IMR-90 (cell line): ENCODE measurements at regions not wholly inside any gene's neighbourhood (a gene's known extent, or its start where the extent isn't known, plus 50 kb on each side); places are given as distances from the start of the nearest gene placed in this dataset.

ENCODE experiments used
- ATAC-seq: fragments of 200-7000 bp; cut with Tn5 transposase; 2 replicates; pipeline ENCODE4 v1.9.1; 2020; ENCODE audit warnings: low read depth, mild to moderate bottlenecking, moderate library complexity
- BruUV-seq: library from RNA; stranded (reverse); fragments of 400-500 nt; replicated peaks from 2 replicates; lab custom pipeline; 2021; lab: Mats Ljungman, UMichigan
- CTCF ChIA-PET: fragments of 300-600 bp; formaldehyde crosslinking; extraction: SDS; loops from one replicate; lab custom pipeline; 2021; ENCODE audit warnings: antibody characterized with exemption; lab: Yijun Ruan, JAX
- POLR2A ChIA-PET: fragments of 300-600 bp; sonication (Branson Sonifier 250); formaldehyde crosslinking; loops from one replicate; lab custom pipeline; 2022; ENCODE audit warnings: antibody characterized with exemption; ENCODE audit not compliant: unreplicated experiment; lab: Charles Lee
- DNase-seq: peaks from one replicate; pipeline ENCODE4 v3.0.0; 2013
- H2AFZ ChIP-seq: replicated peaks from 2 replicates; pipeline ENCODE3; 2013; ENCODE audit warnings: low read length, mild to moderate bottlenecking; ENCODE audit not compliant: poor library complexity
- H2AK5ac ChIP-seq: 2 replicates; pipeline ENCODE4 v1.6.1; 2013; ENCODE audit warnings: low read depth, low read length, inconsistent platforms
- H2AK9ac ChIP-seq: replicated peaks from 2 replicates; pipeline ENCODE3; 2013; ENCODE audit warnings: mild to moderate bottlenecking, low read depth, low read length, moderate library complexity; ENCODE audit not compliant: poor library complexity
- H2BK120ac ChIP-seq: 2 replicates; pipeline ENCODE4 v1.6.1; 2013; ENCODE audit warnings: low read depth, low read length, inconsistent platforms
- H2BK15ac ChIP-seq: 3 replicates; pipeline ENCODE4 v1.6.1; 2013; ENCODE audit warnings: low read depth, low read length, inconsistent platforms
- H2BK20ac ChIP-seq: 2 replicates; pipeline ENCODE4 v1.6.1; 2013; ENCODE audit warnings: low read depth, mild to moderate bottlenecking, inconsistent platforms, low read length, moderate library complexity
- H2BK5ac ChIP-seq: 2 replicates; pipeline ENCODE4 v1.6.1; 2013; ENCODE audit warnings: mild to moderate bottlenecking, low read depth, low read length, inconsistent platforms; ENCODE audit not compliant: poor library complexity, severe bottlenecking
- H3K14ac ChIP-seq: replicated peaks from 2 replicates; pipeline ENCODE4 v1.6.1; 2013; ENCODE audit warnings: low read depth, low read length, inconsistent platforms
- H3K18ac ChIP-seq: 2 replicates; pipeline ENCODE4 v1.6.1; 2013; ENCODE audit warnings: low read depth, low read length, control low read depth
- H3K23ac ChIP-seq: 2 replicates; pipeline ENCODE4 v1.6.1; 2013; ENCODE audit warnings: low read depth, low read length, inconsistent platforms
- H3K27ac ChIP-seq: 2 replicates; pipeline ENCODE4 v1.5.1; 2013; ENCODE audit warnings: mild to moderate bottlenecking, control low read depth, low read length; ENCODE audit not compliant: insufficient read depth
- H3K27me3 ChIP-seq: 2 replicates; pipeline ENCODE4 v1.6.1; 2013; ENCODE audit warnings: low read length; ENCODE audit not compliant: control insufficient read depth, insufficient read depth
- H3K36me3 ChIP-seq: 2 replicates; pipeline ENCODE4 v1.6.1; 2013; ENCODE audit warnings: low read length, mixed read lengths; ENCODE audit not compliant: control insufficient read depth, insufficient read depth
- H3K4ac ChIP-seq: 2 replicates; pipeline ENCODE4 v1.6.1; 2013; ENCODE audit warnings: low read depth, low read length, inconsistent platforms
- H3K4me1 ChIP-seq: 2 replicates; pipeline ENCODE4 v1.6.1; 2013; ENCODE audit warnings: low read length, mixed read lengths; ENCODE audit not compliant: control insufficient read depth, insufficient read depth
- H3K4me2 ChIP-seq: 2 replicates; pipeline ENCODE4 v1.6.1; 2013; ENCODE audit warnings: low read depth, mild to moderate bottlenecking, control low read depth, low read length, moderate library complexity
- H3K4me3 ChIP-seq: 2 replicates; pipeline ENCODE4 v1.5.1; 2013; ENCODE audit warnings: low read depth, mild to moderate bottlenecking, control low read depth, low read length, moderate library complexity; ENCODE audit not compliant: insufficient read depth
- H3K56ac ChIP-seq: 2 replicates; pipeline ENCODE4 v1.6.1; 2013; ENCODE audit warnings: low read length, inconsistent platforms; ENCODE audit not compliant: insufficient read depth; ENCODE audit errors: extremely low read depth
- H3K79me1 ChIP-seq, 2 experiments: 2 replicates each; pipeline ENCODE4 v1.6.1; 2013; ENCODE audit warnings: low read length in 2 of 2, inconsistent platforms in 1 of 2, low read depth in 1 of 2
- H3K9ac ChIP-seq: 2 replicates; pipeline ENCODE4 v1.6.1; 2013; ENCODE audit warnings: low read depth, low read length, control low read depth
- H3K9me1 ChIP-seq: 2 replicates; pipeline ENCODE4 v1.6.1; 2013; ENCODE audit warnings: low read length, inconsistent platforms; ENCODE audit not compliant: insufficient read depth
- H3K9me3 ChIP-seq: 2 replicates; pipeline ENCODE4 v1.6.1; 2013; ENCODE audit warnings: low read length; ENCODE audit not compliant: control insufficient read depth, insufficient read depth
- H4K20me1 ChIP-seq: 2 replicates; pipeline ENCODE4 v1.6.1; 2013; ENCODE audit warnings: low read length, inconsistent platforms; ENCODE audit not compliant: insufficient read depth
- H4K5ac ChIP-seq: 2 replicates; pipeline ENCODE4 v1.6.1; 2013; ENCODE audit warnings: mild to moderate bottlenecking, low read depth, low read length, control low read depth
- H4K8ac ChIP-seq, 2 experiments: 2 replicates each; pipeline ENCODE4 v1.6.1; 2013; ENCODE audit warnings: low read depth in 2 of 2, low read length in 2 of 2, control low read depth in 1 of 2, inconsistent platforms in 1 of 2
- H4K91ac ChIP-seq: 2 replicates; pipeline ENCODE4 v1.6.1; 2013; ENCODE audit warnings: low read depth, low read length, inconsistent platforms; ENCODE audit not compliant: insufficient read depth
- NFE2L2 ChIP-seq: fragments of 150-350 bp; IDR thresholded peaks from 2 replicates; pipeline ENCODE4 v1.6.1; 2016; ENCODE audit warnings: low read depth, mild to moderate bottlenecking, low read length
- SMC3 ChIP-seq: fragments of 150-350 bp; IDR thresholded peaks from 2 replicates; pipeline ENCODE4 v1.6.1; 2016; ENCODE audit warnings: low read depth, mild to moderate bottlenecking, antibody characterized with exemption, low read length, moderate library complexity
- USF2 ChIP-seq: fragments of 150-350 bp; IDR thresholded peaks from 2 replicates; pipeline ENCODE4 v1.6.1; 2017; ENCODE audit warnings: mild to moderate bottlenecking, antibody characterized with exemption, low read length, low read depth
- WGBS, 2 experiments: methylation state at CpG; one replicate each; pipeline versions ENCODE4 v1.1.5 to v1.1.7; 2013; ENCODE audit warnings: missing lambda C conversion rate in 2 of 2; ENCODE audit not compliant: insufficient read length in 1 of 2; ENCODE audit errors: extremely low coverage in 2 of 2; 5-methylcytosine and 5-hydroxymethylcytosine counted together
- dilution Hi-C: fragments of 300-500 bp; cut with HindIII; formaldehyde crosslinking; loops from one replicate; pipeline ENCODE4 v1.14.3; 2018; ENCODE audit warnings: low sequenced_read_pairs; ENCODE audit not compliant: unreplicated experiment
- in situ Hi-C: fragments of 300-500 bp; cut with MboI; formaldehyde crosslinking; loops from 3 replicates; pipeline ENCODE4 v1.14.3; 2019; ENCODE audit warnings: low sequenced_read_pairs, inconsistent platforms, mixed read lengths
- intact Hi-C: fragments of 100-400 bp; cut with micrococcal nuclease; formaldehyde crosslinking; loops from 2 replicates; pipeline ENCODE4 v1.10.0; 2022

GRCh38 chr20:56171087-56172012 lies 77.2 kb upstream of the MC3R start:
- no peak for DNase-seq
- Histone ChIP-seq H4K91ac (no peak overlapping the region), H3K4me2 (no peak overlapping the region), H3K4me3 (no peak overlapping the region), H3K56ac (no peak overlapping the region), H2BK120ac (no peak overlapping the region), H3K36me3 (no peaks in the 10 kb centered on the region), H2BK5ac (no peak overlapping the region), H3K27ac (no peak overlapping the region), H4K8ac (no peak overlapping the region), H3K9ac (no peak overlapping the region), H3K27me3 (no peaks in the 10 kb centered on the region), H3K9me3 (peaks cover 17% of the 10 kb centered on the region), H3K23ac (no peak overlapping the region), H2BK15ac (no peak overlapping the region), H2AK5ac (no peak overlapping the region), H3K4ac (no peak overlapping the region), H3K79me1 (no peaks in the 10 kb centered on the region), H3K14ac (no peak overlapping the region), H4K5ac (no peak overlapping the region), H2BK20ac (no peak overlapping the region), H2AK9ac (no peak overlapping the region), H2AFZ (no peak overlapping the region), H4K20me1 (no peaks in the 10 kb centered on the region), H3K4me1 (no peaks in the 10 kb centered on the region), H3K18ac (no peak overlapping the region), H3K9me1 (no peaks in the 10 kb centered on the region)
- dilution Hi-C loops, result no loop called here
- 10% methylated on average over 2 of the region's 6 CpGs; no CpG with 5 or more reads in 1 of the 2 experiments for WGBS, 2 experiments
- intact Hi-C loops, result no loop called here
- ChIA-PET CTCF (no interaction called here), POLR2A (no interaction called here)
- TF ChIP-seq USF2, result no peak
- no peak for TF ChIP-seq SMC3
- TF ChIP-seq NFE2L2, result no peak
- BruUV-seq, result no TSS peak
- no peak for ATAC-seq
- in situ Hi-C loops, result no loop called here
